HEK293 (cell line): ENCODE measurements at regions not wholly inside any gene's neighbourhood (a gene's known extent, or its start where the extent isn't known, plus 50 kb on each side); places are given as distances from the start of the nearest gene placed in this dataset.

Experiments
- ZFP3 ChIP-seq: fragments of 450-650 bp; formaldehyde crosslinking; IDR thresholded peaks from 2 replicates; pipeline ENCODE4 v1.5.1; 2016; ENCODE audit warnings: low read depth, missing biosample characterization, missing genetic modification characterization
- ZNF24 ChIP-seq: fragments of 450-650 bp; formaldehyde crosslinking; IDR thresholded peaks from 2 replicates; pipeline ENCODE4 v1.5.1; 2016; ENCODE audit warnings: missing biosample characterization, missing genetic modification characterization
- ZNF785 ChIP-seq: fragments of 450-650 bp; formaldehyde crosslinking; IDR thresholded peaks from 2 replicates; pipeline ENCODE4 v1.5.1; 2016; ENCODE audit warnings: missing biosample characterization, missing genetic modification characterization
- ZSCAN23 ChIP-seq: fragments of 450-650 bp; formaldehyde crosslinking; IDR thresholded peaks from 2 replicates; pipeline ENCODE4 v1.5.1; 2016; ENCODE audit warnings: missing biosample characterization, missing genetic modification characterization
- TF ChIP-seq, protein P1 (sequence below): fragments of 450-650 bp; formaldehyde crosslinking; IDR thresholded peaks from 2 replicates; pipeline ENCODE4 v1.5.1; 2016; ENCODE audit warnings: missing biosample characterization, missing genetic modification characterization, low read depth
- TF ChIP-seq, protein P2 (sequence below): fragments of 450-650 bp; formaldehyde crosslinking; IDR thresholded peaks from 2 replicates; pipeline ENCODE4 v1.5.1; 2016; ENCODE audit warnings: missing biosample characterization, missing genetic modification characterization
- TF ChIP-seq, protein P3 (sequence below): fragments of 450-650 bp; formaldehyde crosslinking; IDR thresholded peaks from 2 replicates; pipeline ENCODE4 v1.5.1; 2016; ENCODE audit warnings: missing biosample characterization, missing genetic modification characterization
- TF ChIP-seq, protein P4 (sequence below): fragments of 450-650 bp; IDR thresholded peaks from 2 replicates; pipeline ENCODE4 v1.5.1; 2018; ENCODE audit warnings: missing biosample characterization, mild to moderate bottlenecking, missing genetic modification characterization

DNA sequence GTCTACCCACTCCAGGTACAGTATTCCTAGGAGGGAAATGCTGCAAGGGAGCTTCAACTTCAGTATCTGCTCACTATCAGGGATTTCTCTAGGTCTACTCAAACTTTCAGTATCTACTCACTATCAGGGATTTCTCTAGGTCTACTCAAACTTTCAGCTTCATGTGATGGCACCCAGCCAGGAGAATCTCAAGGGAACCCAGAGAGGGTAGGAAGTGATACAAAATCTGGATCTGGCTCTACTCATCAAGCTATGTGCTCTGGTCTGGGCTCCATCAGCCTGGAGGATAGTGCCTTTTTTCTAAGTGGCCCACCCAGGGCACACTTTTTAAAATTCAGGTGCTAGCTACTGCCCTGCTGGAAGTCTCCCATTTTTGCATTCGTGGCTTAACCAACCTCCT is 52.3 kb upstream of the FNDC3A start:
- TF ChIP-seq, protein P1, sequence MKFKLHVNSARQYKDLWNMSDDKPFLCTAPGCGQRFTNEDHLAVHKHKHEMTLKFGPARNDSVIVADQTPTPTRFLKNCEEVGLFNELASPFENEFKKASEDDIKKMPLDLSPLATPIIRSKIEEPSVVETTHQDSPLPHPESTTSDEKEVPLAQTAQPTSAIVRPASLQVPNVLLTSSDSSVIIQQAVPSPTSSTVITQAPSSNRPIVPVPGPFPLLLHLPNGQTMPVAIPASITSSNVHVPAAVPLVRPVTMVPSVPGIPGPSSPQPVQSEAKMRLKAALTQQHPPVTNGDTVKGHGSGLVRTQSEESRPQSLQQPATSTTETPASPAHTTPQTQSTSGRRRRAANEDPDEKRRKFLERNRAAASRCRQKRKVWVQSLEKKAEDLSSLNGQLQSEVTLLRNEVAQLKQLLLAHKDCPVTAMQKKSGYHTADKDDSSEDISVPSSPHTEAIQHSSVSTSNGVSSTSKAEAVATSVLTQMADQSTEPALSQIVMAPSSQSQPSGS (tag by site-specific recombination): no peak
- TF ChIP-seq, protein P2, sequence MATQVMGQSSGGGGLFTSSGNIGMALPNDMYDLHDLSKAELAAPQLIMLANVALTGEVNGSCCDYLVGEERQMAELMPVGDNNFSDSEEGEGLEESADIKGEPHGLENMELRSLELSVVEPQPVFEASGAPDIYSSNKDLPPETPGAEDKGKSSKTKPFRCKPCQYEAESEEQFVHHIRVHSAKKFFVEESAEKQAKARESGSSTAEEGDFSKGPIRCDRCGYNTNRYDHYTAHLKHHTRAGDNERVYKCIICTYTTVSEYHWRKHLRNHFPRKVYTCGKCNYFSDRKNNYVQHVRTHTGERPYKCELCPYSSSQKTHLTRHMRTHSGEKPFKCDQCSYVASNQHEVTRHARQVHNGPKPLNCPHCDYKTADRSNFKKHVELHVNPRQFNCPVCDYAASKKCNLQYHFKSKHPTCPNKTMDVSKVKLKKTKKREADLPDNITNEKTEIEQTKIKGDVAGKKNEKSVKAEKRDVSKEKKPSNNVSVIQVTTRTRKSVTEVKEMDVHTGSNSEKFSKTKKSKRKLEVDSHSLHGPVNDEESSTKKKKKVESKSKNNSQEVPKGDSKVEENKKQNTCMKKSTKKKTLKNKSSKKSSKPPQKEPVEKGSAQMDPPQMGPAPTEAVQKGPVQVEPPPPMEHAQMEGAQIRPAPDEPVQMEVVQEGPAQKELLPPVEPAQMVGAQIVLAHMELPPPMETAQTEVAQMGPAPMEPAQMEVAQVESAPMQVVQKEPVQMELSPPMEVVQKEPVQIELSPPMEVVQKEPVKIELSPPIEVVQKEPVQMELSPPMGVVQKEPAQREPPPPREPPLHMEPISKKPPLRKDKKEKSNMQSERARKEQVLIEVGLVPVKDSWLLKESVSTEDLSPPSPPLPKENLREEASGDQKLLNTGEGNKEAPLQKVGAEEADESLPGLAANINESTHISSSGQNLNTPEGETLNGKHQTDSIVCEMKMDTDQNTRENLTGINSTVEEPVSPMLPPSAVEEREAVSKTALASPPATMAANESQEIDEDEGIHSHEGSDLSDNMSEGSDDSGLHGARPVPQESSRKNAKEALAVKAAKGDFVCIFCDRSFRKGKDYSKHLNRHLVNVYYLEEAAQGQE: no peak
- TF ChIP-seq ZNF24 (tag by site-specific recombination) (no peak), ZNF785 (tag by site-specific recombination) (no peak), ZFP3 (no peak), ZSCAN23 (tag by site-specific recombination) (no peak)
- TF ChIP-seq, protein P3, sequence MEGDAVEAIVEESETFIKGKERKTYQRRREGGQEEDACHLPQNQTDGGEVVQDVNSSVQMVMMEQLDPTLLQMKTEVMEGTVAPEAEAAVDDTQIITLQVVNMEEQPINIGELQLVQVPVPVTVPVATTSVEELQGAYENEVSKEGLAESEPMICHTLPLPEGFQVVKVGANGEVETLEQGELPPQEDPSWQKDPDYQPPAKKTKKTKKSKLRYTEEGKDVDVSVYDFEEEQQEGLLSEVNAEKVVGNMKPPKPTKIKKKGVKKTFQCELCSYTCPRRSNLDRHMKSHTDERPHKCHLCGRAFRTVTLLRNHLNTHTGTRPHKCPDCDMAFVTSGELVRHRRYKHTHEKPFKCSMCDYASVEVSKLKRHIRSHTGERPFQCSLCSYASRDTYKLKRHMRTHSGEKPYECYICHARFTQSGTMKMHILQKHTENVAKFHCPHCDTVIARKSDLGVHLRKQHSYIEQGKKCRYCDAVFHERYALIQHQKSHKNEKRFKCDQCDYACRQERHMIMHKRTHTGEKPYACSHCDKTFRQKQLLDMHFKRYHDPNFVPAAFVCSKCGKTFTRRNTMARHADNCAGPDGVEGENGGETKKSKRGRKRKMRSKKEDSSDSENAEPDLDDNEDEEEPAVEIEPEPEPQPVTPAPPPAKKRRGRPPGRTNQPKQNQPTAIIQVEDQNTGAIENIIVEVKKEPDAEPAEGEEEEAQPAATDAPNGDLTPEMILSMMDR (tag by site-specific recombination): no peak
- TF ChIP-seq, protein P4, sequence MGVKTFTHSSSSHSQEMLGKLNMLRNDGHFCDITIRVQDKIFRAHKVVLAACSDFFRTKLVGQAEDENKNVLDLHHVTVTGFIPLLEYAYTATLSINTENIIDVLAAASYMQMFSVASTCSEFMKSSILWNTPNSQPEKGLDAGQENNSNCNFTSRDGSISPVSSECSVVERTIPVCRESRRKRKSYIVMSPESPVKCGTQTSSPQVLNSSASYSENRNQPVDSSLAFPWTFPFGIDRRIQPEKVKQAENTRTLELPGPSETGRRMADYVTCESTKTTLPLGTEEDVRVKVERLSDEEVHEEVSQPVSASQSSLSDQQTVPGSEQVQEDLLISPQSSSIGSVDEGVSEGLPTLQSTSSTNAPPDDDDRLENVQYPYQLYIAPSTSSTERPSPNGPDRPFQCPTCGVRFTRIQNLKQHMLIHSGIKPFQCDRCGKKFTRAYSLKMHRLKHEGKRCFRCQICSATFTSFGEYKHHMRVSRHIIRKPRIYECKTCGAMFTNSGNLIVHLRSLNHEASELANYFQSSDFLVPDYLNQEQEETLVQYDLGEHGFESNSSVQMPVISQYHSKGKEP: no peak
